ENCODE measurements at regions not wholly inside any gene's neighbourhood (a gene's known extent, or its start where the extent isn't known, plus 50 kb on each side); places are given as distances from the start of the nearest gene placed in this dataset.

GRCh38 chr17:31693433-31694220, 165.4 kb downstream of the COPRS start:
- TF ChIP-seq, protein P1, sequence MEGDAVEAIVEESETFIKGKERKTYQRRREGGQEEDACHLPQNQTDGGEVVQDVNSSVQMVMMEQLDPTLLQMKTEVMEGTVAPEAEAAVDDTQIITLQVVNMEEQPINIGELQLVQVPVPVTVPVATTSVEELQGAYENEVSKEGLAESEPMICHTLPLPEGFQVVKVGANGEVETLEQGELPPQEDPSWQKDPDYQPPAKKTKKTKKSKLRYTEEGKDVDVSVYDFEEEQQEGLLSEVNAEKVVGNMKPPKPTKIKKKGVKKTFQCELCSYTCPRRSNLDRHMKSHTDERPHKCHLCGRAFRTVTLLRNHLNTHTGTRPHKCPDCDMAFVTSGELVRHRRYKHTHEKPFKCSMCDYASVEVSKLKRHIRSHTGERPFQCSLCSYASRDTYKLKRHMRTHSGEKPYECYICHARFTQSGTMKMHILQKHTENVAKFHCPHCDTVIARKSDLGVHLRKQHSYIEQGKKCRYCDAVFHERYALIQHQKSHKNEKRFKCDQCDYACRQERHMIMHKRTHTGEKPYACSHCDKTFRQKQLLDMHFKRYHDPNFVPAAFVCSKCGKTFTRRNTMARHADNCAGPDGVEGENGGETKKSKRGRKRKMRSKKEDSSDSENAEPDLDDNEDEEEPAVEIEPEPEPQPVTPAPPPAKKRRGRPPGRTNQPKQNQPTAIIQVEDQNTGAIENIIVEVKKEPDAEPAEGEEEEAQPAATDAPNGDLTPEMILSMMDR (IDR thresholded peaks at IDR 0.05): no peak
- TF ChIP-seq POLR2A (IDR thresholded peaks at IDR 0.05): no peak
